SK-N-MC (cell line): ENCODE measurements at regions not wholly inside any gene's neighbourhood (a gene's known extent, or its start where the extent isn't known, plus 50 kb on each side); places are given as distances from the start of the nearest gene placed in this dataset.

Experiments
- EZH2 ChIP-seq: fragments of 200-600 bp; sonication (generic); IDR thresholded peaks from one replicate; pipeline ENCODE4 v1.6.1; 2017; ENCODE audit warnings: antibody characterized with exemption
- FOXP2 ChIP-seq: optimal IDR thresholded peaks from 2 replicates; pipeline ENCODE3; 2011; ENCODE audit warnings: mild to moderate bottlenecking, moderate library complexity; ENCODE audit not compliant: insufficient read depth; ENCODE audit errors: extremely low read length, control extremely low read depth
- POLR2AphosphoS5 ChIP-seq: IDR thresholded peaks from 2 replicates; pipeline ENCODE4 v1.6.1; 2012; ENCODE audit warnings: mild to moderate bottlenecking, low read depth, low read length, borderline replicate concordance

DNA sequence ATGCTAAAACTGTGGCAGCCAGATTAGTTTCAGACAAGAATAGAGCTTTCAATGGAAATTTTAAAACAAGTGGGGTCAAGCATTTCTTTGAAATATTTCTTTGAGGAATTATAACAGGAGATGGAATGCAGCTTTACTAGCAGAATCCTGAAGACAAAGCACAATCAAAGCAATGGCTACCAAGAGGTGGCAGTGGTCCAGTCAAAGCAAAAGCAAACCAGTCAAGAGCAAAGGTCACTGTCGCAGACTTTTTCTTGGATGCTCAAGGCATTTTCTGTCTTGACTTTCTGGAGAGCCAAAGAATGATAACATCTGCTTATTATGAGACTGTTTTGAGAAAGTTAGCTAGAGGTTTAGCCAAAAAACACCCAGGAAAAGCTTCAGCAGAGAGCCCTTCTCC, 351.2 kb upstream of the DLGAP1 start:
- TF ChIP-seq POLR2AphosphoS5 (no peak), EZH2 (no peak), FOXP2 (no peak)
